Stomach (tissue), 4 donors: ENCODE measurements at regions not wholly inside any gene's neighbourhood (a gene's known extent, or its start where the extent isn't known, plus 50 kb on each side); places are given as distances from the start of the nearest gene placed in this dataset.

Experiments
- CTCF ChIP-seq, 7 experiments: fragments of 450-650 bp in 4 of 7; fragments of 200-600 bp in 3 of 7; sonication (generic) in 3 of 7; IDR thresholded peaks; one replicate each; pipeline ENCODE4 v1.5.1; 2016 to 2019; ENCODE audit warnings: antibody characterized with exemption in 7 of 7, control low read depth in 2 of 7, mild to moderate bottlenecking in 1 of 7
- EP300 ChIP-seq: sonication (generic); formaldehyde crosslinking; IDR thresholded peaks from one replicate; pipeline ENCODE4 v1.6.1; 2017; ENCODE audit warnings: antibody characterized with exemption
- POLR2AphosphoS5 ChIP-seq, 3 donors: sonication (generic); formaldehyde crosslinking; IDR thresholded peaks; one replicate each; pipeline ENCODE4 v1.6.1; 2016; ENCODE audit warnings: antibody characterized with exemption in 3 of 3

- TF ChIP-seq CTCF (IDR thresholded peaks at IDR 0.05) (no peak), POLR2AphosphoS5 (IDR thresholded peaks at IDR 0.05) (no peak), EP300 (no peak)
Observed at GRCh38 chr5:155189476-155189875, 175.9 kb downstream of the KIF4B start.
